ENCODE measurements at regions not wholly inside any gene's neighbourhood (a gene's known extent, or its start where the extent isn't known, plus 50 kb on each side); places are given as distances from the start of the nearest gene placed in this dataset.

DNA sequence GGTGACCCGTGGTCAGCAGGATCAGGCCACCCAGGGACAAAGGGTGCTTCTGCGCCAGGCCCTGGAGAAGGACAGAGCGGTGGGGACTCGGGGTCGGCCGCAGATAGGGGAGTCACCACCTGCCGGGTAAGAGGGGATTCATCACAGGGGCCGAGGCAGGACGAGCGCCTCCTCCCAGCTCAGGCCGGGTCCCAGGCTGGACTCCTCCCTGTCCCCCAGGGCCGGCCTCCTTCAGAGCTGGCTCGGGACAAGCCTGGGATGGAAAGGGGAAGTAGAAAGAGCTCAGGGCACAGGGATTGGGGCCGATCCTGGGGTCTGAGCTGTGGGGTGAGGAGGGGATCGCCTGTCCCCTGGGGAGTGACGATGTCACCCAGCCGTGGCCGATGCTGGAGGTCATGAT, 139.4 kb downstream of the GPCPD1 start:
- TF ChIP-seq, protein P1, sequence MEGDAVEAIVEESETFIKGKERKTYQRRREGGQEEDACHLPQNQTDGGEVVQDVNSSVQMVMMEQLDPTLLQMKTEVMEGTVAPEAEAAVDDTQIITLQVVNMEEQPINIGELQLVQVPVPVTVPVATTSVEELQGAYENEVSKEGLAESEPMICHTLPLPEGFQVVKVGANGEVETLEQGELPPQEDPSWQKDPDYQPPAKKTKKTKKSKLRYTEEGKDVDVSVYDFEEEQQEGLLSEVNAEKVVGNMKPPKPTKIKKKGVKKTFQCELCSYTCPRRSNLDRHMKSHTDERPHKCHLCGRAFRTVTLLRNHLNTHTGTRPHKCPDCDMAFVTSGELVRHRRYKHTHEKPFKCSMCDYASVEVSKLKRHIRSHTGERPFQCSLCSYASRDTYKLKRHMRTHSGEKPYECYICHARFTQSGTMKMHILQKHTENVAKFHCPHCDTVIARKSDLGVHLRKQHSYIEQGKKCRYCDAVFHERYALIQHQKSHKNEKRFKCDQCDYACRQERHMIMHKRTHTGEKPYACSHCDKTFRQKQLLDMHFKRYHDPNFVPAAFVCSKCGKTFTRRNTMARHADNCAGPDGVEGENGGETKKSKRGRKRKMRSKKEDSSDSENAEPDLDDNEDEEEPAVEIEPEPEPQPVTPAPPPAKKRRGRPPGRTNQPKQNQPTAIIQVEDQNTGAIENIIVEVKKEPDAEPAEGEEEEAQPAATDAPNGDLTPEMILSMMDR (IDR thresholded peaks at IDR 0.05) = no peak
- TF ChIP-seq POLR2A (IDR thresholded peaks at IDR 0.05) = no peak
